ENCODE measurements at regions not wholly inside any gene's neighbourhood (a gene's known extent, or its start where the extent isn't known, plus 50 kb on each side); places are given as distances from the start of the nearest gene placed in this dataset.

- DNase-seq, result no peak
These were observed 59.8 kb downstream of the MRPS30 start for GRCh38 chr5:44868541-44868940.

GRCh38 chr5:44869928-44870327 is 61.2 kb downstream of the MRPS30 start:
- DNase-seq, result no peak

- no peak for DNase-seq
These were observed 61.7 kb downstream of the MRPS30 start for GRCh38 chr5:44870430-44870829.

- no peak for DNase-seq
These were observed 62.7 kb downstream of the MRPS30 start for GRCh38 chr5:44871401-44871800.

- no peak for DNase-seq
These were observed 67.2 kb downstream of the MRPS30 start for GRCh38 chr5:44875661-44876605.

- no peak for DNase-seq
These were observed 72.5 kb downstream of the MRPS30 start for GRCh38 chr5:44881266-44881665.

GRCh38 chr5:44884036-44884435 is 75.3 kb downstream of the MRPS30 start:
- no peak for DNase-seq

- no peak for DNase-seq
These were observed 77.2 kb downstream of the MRPS30 start for GRCh38 chr5:44885903-44886302.

GRCh38 chr5:44887722-44888121 is 79.0 kb downstream of the MRPS30 start:
- DNase-seq, result no peak

GRCh38 chr5:44888435-44888834 is 79.7 kb downstream of the MRPS30 start:
- no peak for DNase-seq

- DNase-seq, result no peak
These were observed 82.4 kb downstream of the MRPS30 start for GRCh38 chr5:44891116-44891515.

- no peak for DNase-seq
These were observed 91.7 kb downstream of the MRPS30 start for GRCh38 chr5:44900273-44900954.

GRCh38 chr5:44907396-44907795 is 98.6 kb downstream of the MRPS30 start:
- no peak for DNase-seq

- DNase-seq, result no peak
These were observed 100.3 kb downstream of the MRPS30 start for GRCh38 chr5:44909004-44909403.

- no peak for DNase-seq
These were observed 102.8 kb downstream of the MRPS30 start for GRCh38 chr5:44911501-44911900.

- DNase-seq, result no peak
These were observed 105.5 kb downstream of the MRPS30 start for GRCh38 chr5:44914221-44914620.

GRCh38 chr5:44919560-44919959 is 110.8 kb downstream of the MRPS30 start:
- DNase-seq, result no peak

- no peak for DNase-seq
These were observed 118.5 kb downstream of the MRPS30 start for GRCh38 chr5:44927115-44927733.

- DNase-seq, result no peak
These were observed 124.3 kb downstream of the MRPS30 start for GRCh38 chr5:44932922-44933585.

GRCh38 chr5:44933686-44934085 is 124.9 kb downstream of the MRPS30 start:
- DNase-seq, result no peak

- no peak for DNase-seq
These were observed 126.5 kb downstream of the MRPS30 start for GRCh38 chr5:44935262-44935661.

- no peak for DNase-seq
These were observed 127.1 kb downstream of the MRPS30 start for GRCh38 chr5:44935871-44936270.

GRCh38 chr5:44942524-44943001 is 133.8 kb downstream of the MRPS30 start:
- DNase-seq, result no peak

Data from hematopoietic multipotent progenitor cell treated with erythropoietin and hydrocortisone succinate and interleukin-3 and kit ligand, for 8 days (in vitro differentiated cells).